Mesenchymal stem cell (in vitro differentiated cells and primary cell): ENCODE measurements at regions not wholly inside any gene's neighbourhood (a gene's known extent, or its start where the extent isn't known, plus 50 kb on each side); places are given as distances from the start of the nearest gene placed in this dataset.
A peak's percentile ranks its signal among the peaks of the same experiment; 100 is the strongest.

ENCODE experiments used
- DNase-seq: peaks from one replicate; pipeline ENCODE4 v3.0.0-alpha.2; 2013
- H2AFZ ChIP-seq: one replicate; pipeline ENCODE4 v1.6.1; 2013; ENCODE audit warnings: low read depth, mild to moderate bottlenecking, control low read depth, inconsistent platforms, low read length, moderate library complexity
- H2AK5ac ChIP-seq: 2 replicates; pipeline ENCODE4 v1.6.1; 2013; ENCODE audit warnings: low read length, moderate library complexity, mild to moderate bottlenecking, inconsistent platforms; ENCODE audit not compliant: severe bottlenecking
- H2BK120ac ChIP-seq: one replicate; pipeline ENCODE4 v1.6.1; 2013; ENCODE audit warnings: low read depth, mild to moderate bottlenecking, inconsistent platforms, low read length, moderate library complexity
- H2BK12ac ChIP-seq, 2 experiments: one replicate each; pipeline ENCODE4 v1.6.1; 2013; ENCODE audit warnings: inconsistent platforms in 2 of 2, low read length in 2 of 2, mild to moderate bottlenecking in 2 of 2, moderate library complexity in 2 of 2, control low read depth in 1 of 2
- H2BK15ac ChIP-seq: one replicate; pipeline ENCODE4 v1.6.1; 2013; ENCODE audit warnings: mild to moderate bottlenecking, low read depth, inconsistent platforms; ENCODE audit not compliant: poor library complexity, severe bottlenecking
- H2BK5ac ChIP-seq: 2 replicates; pipeline ENCODE4 v1.6.1; 2013; ENCODE audit warnings: low read depth, mild to moderate bottlenecking, low read length, control low read depth, inconsistent platforms; ENCODE audit not compliant: poor library complexity, severe bottlenecking
- H3K14ac ChIP-seq, 2 experiments: one replicate each; pipeline ENCODE4 v1.6.1; 2013; ENCODE audit warnings: inconsistent platforms in 2 of 2, low read length in 2 of 2, control low read depth in 1 of 2, mild to moderate bottlenecking in 1 of 2, moderate library complexity in 1 of 2
- H3K18ac ChIP-seq, 2 experiments: one replicate each; pipeline ENCODE4 v1.6.1; 2013; ENCODE audit warnings: inconsistent platforms in 2 of 2, low read length in 2 of 2, control low read depth in 1 of 2, low read depth in 1 of 2, mild to moderate bottlenecking in 1 of 2
- H3K23ac ChIP-seq, 2 experiments: one replicate each; pipeline ENCODE4 v1.6.1; 2013; ENCODE audit warnings: inconsistent platforms in 2 of 2, low read length in 2 of 2, mild to moderate bottlenecking in 2 of 2, moderate library complexity in 2 of 2, control low read depth in 1 of 2
- H3K27ac ChIP-seq: 2 replicates; pipeline ENCODE4 v1.5.1; 2013; ENCODE audit warnings: mild to moderate bottlenecking, moderate library complexity, low read length, control low read depth, inconsistent platforms; ENCODE audit not compliant: poor library complexity, severe bottlenecking
- H3K27me3 ChIP-seq, 2 experiments: 2 replicates each; pipeline versions ENCODE4 v1.6.1 to v1.7.0; 2013; ENCODE audit warnings: low read length in 2 of 2, mild to moderate bottlenecking in 2 of 2, moderate library complexity in 2 of 2, control low read depth in 1 of 2, inconsistent platforms in 1 of 2; ENCODE audit not compliant: control insufficient read depth in 1 of 2, insufficient read depth in 1 of 2
- H3K36me3 ChIP-seq, 2 experiments: 2 replicates each; pipeline versions ENCODE4 v1.6.1 to v1.7.0; 2013; ENCODE audit warnings: low read length in 2 of 2, control low read depth in 1 of 2, inconsistent platforms in 1 of 2, low read depth in 1 of 2, mild to moderate bottlenecking in 1 of 2; ENCODE audit not compliant: insufficient read depth in 2 of 2, control insufficient read depth in 1 of 2
- H3K4ac ChIP-seq, 2 experiments: one replicate each; pipeline ENCODE4 v1.6.1; 2013; ENCODE audit warnings: inconsistent platforms in 2 of 2, low read length in 2 of 2, mild to moderate bottlenecking in 2 of 2, moderate library complexity in 2 of 2, control low read depth in 1 of 2, low read depth in 1 of 2
- H3K4me1 ChIP-seq: 2 replicates; pipeline ENCODE4 v1.6.1; 2013; ENCODE audit warnings: low read depth, low read length, control low read depth; ENCODE audit not compliant: control insufficient read depth, insufficient read depth
- H3K4me2 ChIP-seq: 2 replicates; pipeline ENCODE4 v1.6.1; 2013; ENCODE audit warnings: low read length, mild to moderate bottlenecking, inconsistent platforms; ENCODE audit not compliant: poor library complexity, severe bottlenecking
- H3K4me3 ChIP-seq, 2 experiments: 2 replicates each; pipeline versions ENCODE4 v1.5.1 to v1.7.0; 2013; ENCODE audit warnings: low read length in 2 of 2, mild to moderate bottlenecking in 2 of 2, control low read depth in 1 of 2, low read depth in 1 of 2; ENCODE audit not compliant: insufficient read depth in 1 of 2
- H3K79me1 ChIP-seq: replicated peaks from 2 replicates; pipeline ENCODE4 v1.6.1; 2013; ENCODE audit warnings: mild to moderate bottlenecking, control low read depth, low read length, inconsistent platforms; ENCODE audit not compliant: poor library complexity, severe bottlenecking
- H3K9ac ChIP-seq: 2 replicates; pipeline ENCODE4 v1.7.0; 2013; ENCODE audit warnings: mild to moderate bottlenecking, low read length, moderate library complexity
- H3K9me3 ChIP-seq: 2 replicates; pipeline ENCODE4 v1.7.0; 2013; ENCODE audit warnings: mild to moderate bottlenecking, low read length; ENCODE audit not compliant: control insufficient read depth
- H4K8ac ChIP-seq: one replicate; pipeline ENCODE4 v1.6.1; 2013; ENCODE audit warnings: inconsistent platforms, mild to moderate bottlenecking, low read length, moderate library complexity
- H4K91ac ChIP-seq: one replicate; pipeline ENCODE4 v1.6.1; 2013; ENCODE audit warnings: mild to moderate bottlenecking, low read length, inconsistent platforms
- WGBS: methylation state at CpG from one replicate; pipeline ENCODE4 v1.1.7; 2013; ENCODE audit warnings: mixed read lengths; 5-methylcytosine and 5-hydroxymethylcytosine counted together

- Histone ChIP-seq H4K8ac (peak overlapping the region; percentile 27), H3K4me2 (no peak overlapping the region), H3K18ac (no peak overlapping the region), H3K4me1 (peaks cover 3% of the 10 kb centered on the region), H3K79me1 (no peaks in the 10 kb centered on the region), H2BK120ac (no peak overlapping the region), H3K4ac (no peak overlapping the region), H3K23ac (no peak overlapping the region), H3K27me3 (peaks cover 0 to 8% of the 10 kb centered on the region in 2 experiments), H3K9ac (no peak overlapping the region), H2BK5ac (no peak overlapping the region), H3K36me3 (no peaks in the 10 kb centered on the region), H3K4me3 (no peak overlapping the region), H2AFZ (no peak overlapping the region), H4K91ac (no peak overlapping the region), H2BK12ac (no peak overlapping the region), H2BK15ac (no peak overlapping the region), H3K9me3 (no peaks in the 10 kb centered on the region), H2AK5ac (no peak overlapping the region), H3K27ac (no peak overlapping the region), H3K14ac (no peak overlapping the region)
- no peak for DNase-seq
- WGBS: 86% methylated on average over 13 of the region's 17 CpGs
Observed at GRCh38 chr13:31036731-31037695, 104.6 kb downstream of the TEX26 start.

GRCh38 chr13:31035185-31035965, 102.9 kb downstream of the TEX26 start:
- Histone ChIP-seq H4K91ac (no peak overlapping the region), H2BK120ac (no peak overlapping the region), H3K36me3 (no peaks in the 10 kb centered on the region), H3K23ac (no peak overlapping the region), H2AK5ac (no peak overlapping the region), H3K9me3 (no peaks in the 10 kb centered on the region), H2AFZ (no peak overlapping the region), H2BK12ac (no peak overlapping the region), H3K27ac (no peak overlapping the region), H3K4me1 (peaks cover 3% of the 10 kb centered on the region), H3K27me3 (peaks cover 0 to 11% of the 10 kb centered on the region in 2 experiments), H3K79me1 (no peaks in the 10 kb centered on the region), H2BK5ac (no peak overlapping the region), H3K4me2 (no peak overlapping the region), H3K4me3 (no peak overlapping the region), H4K8ac (no peak overlapping the region), H3K14ac (no peak overlapping the region), H3K9ac (peak overlapping the region; percentile 9), H3K18ac (no peak overlapping the region), H3K4ac (no peak overlapping the region), H2BK15ac (no peak overlapping the region)
- 93% methylated on average over 12 of the region's 13 CpGs for WGBS
- no peak for DNase-seq

GRCh38 chr13:31032528-31033113, 100.2 kb downstream of the TEX26 start:
- Histone ChIP-seq H3K14ac (no peak overlapping the region), H2AFZ (no peak overlapping the region), H3K4me3 (no peak overlapping the region), H2BK5ac (no peak overlapping the region), H3K36me3 (no peaks in the 10 kb centered on the region), H2BK120ac (no peak overlapping the region), H4K8ac (no peak overlapping the region), H4K91ac (no peak overlapping the region), H3K27me3 (peaks cover 0 to 10% of the 10 kb centered on the region in 2 experiments), H3K18ac (no peak overlapping the region), H3K4me1 (no peaks in the 10 kb centered on the region), H3K23ac (no peak overlapping the region), H3K4ac (no peak overlapping the region), H2BK12ac (no peak overlapping the region), H3K4me2 (no peak overlapping the region), H3K9ac (no peak overlapping the region), H3K79me1 (no peaks in the 10 kb centered on the region), H3K9me3 (no peaks in the 10 kb centered on the region), H3K27ac (no peak overlapping the region), H2BK15ac (peak overlapping the region; percentile 3), H2AK5ac (no peak overlapping the region)
- no peak for DNase-seq
- 92% methylated on average over 12 of the region's 13 CpGs for WGBS

GRCh38 chr13:31031482-31031881, 99.0 kb downstream of the TEX26 start:
- H3K14ac ChIP-seq: no peak overlapping the region
- H4K91ac ChIP-seq: no peak overlapping the region
- H2AK5ac ChIP-seq: no peak overlapping the region
- H2BK5ac ChIP-seq: no peak overlapping the region
- H3K4me2 ChIP-seq: no peak overlapping the region
- no peaks in the 10 kb centered on the region for H3K9me3 ChIP-seq
- DNase-seq: no peak
- no peak overlapping the region for H3K4ac ChIP-seq
- no peak overlapping the region for H3K18ac ChIP-seq
- H2BK12ac ChIP-seq: no peak overlapping the region
- H2BK120ac ChIP-seq: no peak overlapping the region
- peaks cover 0 to 10% of the 10 kb centered on the region in 2 experiments for H3K27me3 ChIP-seq
- 78% methylated on average over 5 of the region's 6 CpGs for WGBS
- no peak overlapping the region for H2BK15ac ChIP-seq
- no peak overlapping the region for H3K4me3 ChIP-seq
- no peak overlapping the region for H2AFZ ChIP-seq
- no peak overlapping the region for H3K9ac ChIP-seq
- no peaks in the 10 kb centered on the region for H3K36me3 ChIP-seq
- no peak overlapping the region for H3K23ac ChIP-seq
- H3K4me1 ChIP-seq: no peaks in the 10 kb centered on the region
- no peak overlapping the region for H4K8ac ChIP-seq
- H3K27ac ChIP-seq: no peak overlapping the region
- no peaks in the 10 kb centered on the region for H3K79me1 ChIP-seq
